OCI-M1 (cell line): ENCODE measurements at regions not wholly inside any gene's neighbourhood (a gene's known extent, or its start where the extent isn't known, plus 50 kb on each side); places are given as distances from the start of the nearest gene placed in this dataset.
"Not testable (repeated sequence)": the region's sequence is repeated elsewhere in the genome, so short reads cannot be mapped to it uniquely, and the experiment has no call there.

Experiments
- DNase-seq: peaks from one replicate; lab custom pipeline; 2025; lab: John Stamatoyannopoulos, UW

DNA sequence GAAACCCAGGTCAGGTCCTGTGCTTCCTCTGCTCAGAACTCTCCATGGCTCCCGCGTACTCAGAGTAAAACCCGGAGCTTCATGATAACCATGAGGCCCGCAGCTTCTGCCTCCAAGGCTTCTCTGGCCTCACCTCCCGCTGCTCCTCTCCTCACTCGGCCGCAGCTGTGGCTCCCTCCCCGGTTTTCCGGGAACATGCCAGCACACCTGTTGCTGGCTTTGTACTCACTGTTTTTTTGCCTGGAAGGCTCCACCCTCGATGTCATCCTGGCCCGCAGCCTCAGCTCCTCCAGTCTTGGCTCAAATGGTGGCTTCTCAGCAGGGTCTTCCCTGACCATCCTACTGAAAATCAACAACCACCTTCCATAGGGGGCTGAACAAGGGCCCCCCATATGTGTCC, 57.7 kb upstream of the SULF2 start:
- not testable (repeated sequence) for DNase-seq

DNA sequence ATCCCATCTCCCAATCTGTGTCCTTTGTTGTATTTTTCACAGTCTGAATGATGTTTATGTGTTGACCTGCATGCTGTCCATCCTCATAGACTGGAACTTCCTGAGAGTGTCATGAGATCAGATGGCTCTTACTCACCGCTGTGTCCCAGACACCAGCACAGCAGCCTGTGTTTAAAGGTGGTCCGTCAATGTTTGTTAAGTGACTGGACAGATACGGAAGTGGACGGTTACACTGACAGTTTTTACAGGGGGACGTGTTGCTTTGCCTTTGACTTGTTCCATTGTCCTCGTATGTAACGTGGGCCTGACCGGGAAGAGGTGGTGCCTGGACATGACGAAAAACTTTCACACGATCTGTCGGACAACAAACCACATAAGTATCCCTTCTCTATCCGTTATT, 56.7 kb upstream of the SULF2 start:
- DNase-seq: not testable (repeated sequence)

DNA sequence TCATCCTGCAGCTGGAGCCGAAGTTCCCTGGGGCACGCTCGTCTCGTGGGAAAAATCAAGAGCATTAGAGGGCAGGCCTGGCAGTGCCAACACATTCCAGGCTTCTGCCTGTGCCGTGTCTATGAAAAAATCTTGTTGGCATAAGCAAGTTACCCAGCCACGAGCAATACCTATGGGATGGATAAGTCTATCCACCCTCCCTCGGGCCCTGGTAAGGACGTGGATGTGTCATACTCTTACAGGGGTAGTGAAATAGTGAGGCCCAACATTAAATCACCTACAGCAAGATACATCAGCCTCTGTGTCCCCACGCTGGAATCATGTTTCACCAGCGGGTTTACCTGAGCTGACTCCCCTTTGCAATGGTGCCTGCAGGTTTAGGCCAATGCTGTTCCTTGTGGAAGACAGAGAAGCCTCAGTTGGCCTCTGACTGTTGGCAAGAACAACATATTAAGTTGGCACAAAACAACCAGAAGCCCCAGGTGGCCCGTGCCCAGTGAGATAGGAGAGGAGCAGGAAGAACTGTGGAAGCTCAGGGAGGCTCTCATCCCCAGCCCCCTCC, 51.1 kb upstream of the SULF2 start:
- not testable (repeated sequence) for DNase-seq
